SHP77 (cell line): ENCODE measurements at regions not wholly inside any gene's neighbourhood (a gene's known extent, or its start where the extent isn't known, plus 50 kb on each side); places are given as distances from the start of the nearest gene placed in this dataset.
A peak's percentile ranks its signal among the peaks of the same experiment; 100 is the strongest.
"Not testable (repeated sequence)": the region's sequence is repeated elsewhere in the genome, so short reads cannot be mapped to it uniquely, and the experiment has no call there.

Experiments
- DNase-seq, 2 experiments: peaks; one replicate each; lab custom pipeline; 2025; lab: John Stamatoyannopoulos, UW

DNA sequence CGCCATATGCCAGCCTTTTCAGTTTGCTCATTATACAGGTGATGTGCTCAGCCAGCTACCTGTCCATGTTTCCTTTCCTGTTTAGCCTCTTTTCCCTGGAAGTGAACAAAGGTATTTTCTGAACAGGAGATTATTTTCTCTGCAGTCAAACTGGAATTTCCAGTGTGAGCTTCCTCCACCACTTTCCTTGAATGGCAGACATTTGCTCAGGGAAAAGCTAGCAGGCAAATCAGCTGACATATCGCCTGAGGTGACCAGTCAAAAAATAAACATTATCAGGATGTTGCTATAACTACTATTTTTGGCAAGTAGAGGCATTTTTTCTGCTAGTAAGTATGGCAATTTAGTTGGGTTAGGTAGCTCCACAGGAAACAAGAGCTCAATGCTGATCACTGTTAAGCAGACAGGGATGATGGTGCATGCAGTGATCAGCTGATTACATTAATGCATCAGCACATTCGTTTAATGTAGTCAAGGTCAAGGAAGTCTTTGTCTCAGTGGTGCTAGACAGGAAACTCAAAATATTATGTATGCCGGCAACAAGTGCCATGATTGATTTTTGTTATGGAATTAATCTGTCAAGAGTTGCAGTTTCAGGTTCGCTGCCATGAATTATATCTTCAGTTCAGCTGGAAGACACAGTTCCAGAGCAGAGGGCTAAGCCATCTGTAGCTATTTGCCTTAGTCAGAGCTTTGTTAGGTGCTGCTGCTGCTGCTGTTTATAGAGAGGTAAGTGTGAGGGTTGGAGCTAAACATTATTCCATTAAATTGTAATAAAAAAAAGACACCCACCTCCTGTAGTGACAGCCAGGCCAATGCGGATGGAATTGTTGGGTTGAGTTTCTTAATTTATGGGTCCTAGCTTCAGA, 179.7 kb upstream of the ST6GALNAC5 start:
- no peak for DNase-seq

DNA sequence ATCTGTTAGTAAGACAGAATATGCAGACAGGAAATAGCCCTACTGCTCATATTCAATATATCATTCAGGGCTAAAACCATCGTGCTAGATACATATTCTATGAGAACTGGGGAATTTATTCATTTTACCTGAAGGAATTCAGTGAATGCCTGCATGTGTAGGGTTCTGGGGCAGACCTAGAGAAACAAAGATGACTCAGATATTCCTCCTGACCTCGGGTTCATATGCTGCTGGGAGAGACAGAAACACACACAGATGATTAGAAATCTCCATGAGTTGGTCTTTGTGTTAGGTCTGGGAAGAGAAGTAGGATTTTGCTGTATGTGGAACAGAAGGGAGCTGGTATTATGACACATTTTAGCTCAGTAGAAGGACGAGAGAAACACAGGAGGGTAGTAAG, 176.5 kb upstream of the ST6GALNAC5 start:
- DNase-seq: no peak

DNA sequence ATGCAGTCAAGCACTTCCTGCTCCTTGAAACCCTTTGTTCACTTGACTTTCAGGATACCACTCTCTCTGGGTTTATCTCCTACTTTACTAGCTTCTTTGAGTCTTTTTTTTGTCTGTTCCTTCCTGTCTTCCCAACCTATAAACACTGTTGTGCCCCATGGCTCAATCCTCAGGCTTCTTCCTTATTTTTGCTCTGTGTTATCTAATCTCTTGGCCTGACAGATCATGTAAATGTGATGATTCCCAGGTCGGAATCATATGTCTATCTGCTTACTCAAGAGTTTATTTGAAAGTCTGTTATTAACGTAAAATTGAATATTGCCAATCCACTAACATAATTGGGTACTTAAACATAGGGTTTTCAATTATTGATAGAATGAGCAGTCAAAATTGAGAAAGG, 171.7 kb upstream of the ST6GALNAC5 start:
- no peak for DNase-seq

DNA sequence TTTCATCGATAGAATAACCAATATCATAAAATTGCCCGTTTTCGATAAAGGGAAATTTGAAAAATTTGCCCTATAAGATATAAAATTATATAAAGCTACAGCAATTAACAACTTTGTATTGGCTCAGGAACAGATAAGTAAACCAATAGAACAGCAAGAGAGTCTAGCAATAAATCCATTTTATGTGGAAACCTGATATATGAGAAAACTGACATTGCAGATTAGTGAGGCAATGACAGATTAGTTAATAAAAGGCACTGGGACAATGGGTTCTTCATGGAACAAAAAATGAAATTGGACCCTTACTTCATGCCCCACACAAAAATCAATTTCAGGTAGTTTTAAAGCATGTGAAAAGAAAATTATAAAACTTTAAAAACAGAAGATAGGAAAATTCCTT, 169.9 kb upstream of the ST6GALNAC5 start:
- no peak for DNase-seq

DNA sequence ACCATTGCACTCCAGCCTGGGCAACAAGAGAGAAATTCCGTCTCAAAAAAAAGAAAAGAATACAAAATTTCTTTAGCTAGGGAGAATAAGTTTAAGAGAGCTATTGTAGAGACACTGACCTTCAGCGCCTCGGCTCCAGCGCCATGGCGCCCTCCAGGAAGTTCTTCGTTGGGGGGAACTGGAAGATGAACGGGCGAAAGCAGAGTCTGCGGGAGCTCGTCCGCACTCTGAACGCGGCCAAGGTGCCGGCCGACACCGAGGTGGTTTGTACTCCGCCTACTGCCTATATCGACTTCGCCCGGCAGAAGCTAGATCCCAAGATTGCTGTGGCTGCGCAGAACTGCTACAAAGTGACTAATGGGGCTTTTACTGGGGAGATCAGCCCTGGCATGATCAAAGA, 167.6 kb upstream of the ST6GALNAC5 start:
- not testable (repeated sequence) for DNase-seq

DNA sequence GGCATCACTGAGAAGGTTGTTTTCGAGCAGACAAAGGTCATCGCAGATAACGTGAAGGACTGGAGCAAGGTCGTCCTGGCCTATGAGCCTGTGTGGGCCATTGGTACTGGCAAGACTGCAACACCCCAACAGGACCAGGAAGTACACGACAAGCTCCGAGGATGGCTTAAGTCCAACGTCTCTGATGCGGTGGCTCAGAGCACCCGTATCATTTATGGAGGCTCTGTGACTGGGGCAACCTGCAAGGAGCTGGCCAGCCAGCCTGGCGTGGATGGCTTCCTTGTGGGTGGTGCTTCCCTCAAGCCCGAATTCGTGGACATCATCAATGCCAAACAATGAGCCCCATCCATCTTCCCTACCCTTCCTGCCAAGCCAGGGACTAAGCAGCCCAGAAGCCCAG, 167.1 kb upstream of the ST6GALNAC5 start:
- DNase-seq: not testable (repeated sequence)

DNA sequence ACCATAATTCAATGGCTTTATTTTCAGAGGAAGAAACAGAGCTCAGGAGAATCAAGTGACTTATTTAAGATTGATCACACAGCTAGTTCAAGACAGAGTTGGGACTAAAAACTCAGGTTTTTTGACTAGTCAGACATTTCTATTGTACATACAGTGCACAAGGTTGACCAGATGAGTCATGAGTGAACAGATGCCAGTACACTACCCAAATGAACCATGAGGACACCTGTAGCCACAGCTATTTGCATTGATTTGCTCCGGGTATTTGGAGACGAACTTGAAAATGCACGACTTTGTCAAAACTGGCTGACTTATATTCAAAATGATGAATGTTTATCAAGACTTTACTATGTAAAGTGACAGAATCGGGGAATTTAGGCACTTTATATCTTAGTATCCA, 161.7 kb upstream of the ST6GALNAC5 start:
- DNase-seq: no peak

DNA sequence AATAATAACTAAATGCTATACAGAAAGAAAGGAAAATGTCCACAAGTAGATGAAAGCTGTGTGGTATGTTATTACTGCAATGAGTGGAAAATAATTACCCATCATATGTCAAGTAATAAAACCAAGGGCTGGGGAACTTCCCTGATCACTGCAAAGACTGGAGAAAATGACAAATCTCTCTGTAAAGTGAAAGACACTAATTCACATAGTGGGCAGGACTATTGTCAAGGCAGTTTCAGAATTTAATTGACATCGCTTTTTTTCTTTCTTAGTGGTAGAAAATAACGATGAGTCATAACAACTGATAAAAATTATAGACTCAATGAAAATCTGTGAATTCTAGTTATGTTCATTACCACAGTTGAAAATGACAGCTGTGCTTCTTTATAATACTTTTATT, 153.7 kb upstream of the ST6GALNAC5 start:
- DNase-seq: no peak

DNA sequence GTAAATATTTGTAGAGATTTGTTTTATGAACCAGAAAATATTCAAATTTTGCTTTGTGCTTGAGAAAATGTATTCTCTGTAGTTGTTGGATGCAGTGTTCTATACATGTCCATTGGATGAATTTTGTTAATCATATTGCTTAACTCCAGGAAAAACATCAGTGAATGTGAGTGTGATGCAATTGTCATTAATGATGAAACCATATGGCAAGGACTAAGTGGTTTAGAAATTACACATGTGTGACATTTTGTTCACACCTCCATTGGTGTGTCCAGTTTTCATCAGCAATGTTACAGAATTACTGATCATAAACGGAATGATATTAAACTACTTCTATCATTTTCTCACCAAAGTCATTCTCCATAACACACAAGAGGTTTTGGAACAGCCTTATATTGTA, 151.8 kb upstream of the ST6GALNAC5 start:
- DNase-seq: no peak

DNA sequence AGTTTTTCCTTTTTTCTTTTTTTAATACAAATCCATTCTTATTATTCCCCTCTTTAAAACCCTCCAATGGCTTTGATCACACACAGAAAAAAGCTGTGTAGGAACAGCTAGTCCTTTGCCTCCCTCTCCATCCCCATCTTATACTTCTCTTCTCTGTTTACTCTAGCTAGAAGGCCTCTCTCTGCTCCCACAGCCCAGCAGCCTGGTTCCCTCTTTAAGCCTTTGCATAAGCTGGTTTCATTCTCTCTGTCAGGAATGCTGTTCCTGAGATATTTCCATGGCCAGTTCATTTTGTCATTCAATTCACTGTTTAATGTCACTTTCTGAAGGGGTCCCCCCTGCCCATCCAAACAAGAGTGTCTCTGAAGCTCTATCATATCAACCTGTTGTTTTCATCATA, 143.3 kb upstream of the ST6GALNAC5 start:
- DNase-seq: no peak

DNA sequence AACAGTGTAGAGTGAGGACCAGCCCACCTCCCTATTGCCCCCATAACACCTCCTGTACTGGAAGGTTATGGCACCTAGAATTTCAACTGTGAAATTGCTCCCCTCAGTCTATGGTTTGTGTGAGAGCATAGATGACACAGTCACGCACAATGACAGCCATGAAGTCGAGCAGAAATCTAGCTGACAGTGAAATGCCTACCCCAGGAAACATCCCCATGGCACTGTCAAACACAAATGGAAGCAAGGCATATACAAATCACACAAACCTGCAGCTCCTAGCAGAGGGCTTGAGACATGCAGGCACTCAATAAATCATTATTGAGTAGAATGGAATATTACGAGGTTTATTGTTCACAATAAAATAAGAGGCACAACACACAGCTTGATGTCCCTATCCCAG, 142.5 kb upstream of the ST6GALNAC5 start:
- no peak for DNase-seq

DNA sequence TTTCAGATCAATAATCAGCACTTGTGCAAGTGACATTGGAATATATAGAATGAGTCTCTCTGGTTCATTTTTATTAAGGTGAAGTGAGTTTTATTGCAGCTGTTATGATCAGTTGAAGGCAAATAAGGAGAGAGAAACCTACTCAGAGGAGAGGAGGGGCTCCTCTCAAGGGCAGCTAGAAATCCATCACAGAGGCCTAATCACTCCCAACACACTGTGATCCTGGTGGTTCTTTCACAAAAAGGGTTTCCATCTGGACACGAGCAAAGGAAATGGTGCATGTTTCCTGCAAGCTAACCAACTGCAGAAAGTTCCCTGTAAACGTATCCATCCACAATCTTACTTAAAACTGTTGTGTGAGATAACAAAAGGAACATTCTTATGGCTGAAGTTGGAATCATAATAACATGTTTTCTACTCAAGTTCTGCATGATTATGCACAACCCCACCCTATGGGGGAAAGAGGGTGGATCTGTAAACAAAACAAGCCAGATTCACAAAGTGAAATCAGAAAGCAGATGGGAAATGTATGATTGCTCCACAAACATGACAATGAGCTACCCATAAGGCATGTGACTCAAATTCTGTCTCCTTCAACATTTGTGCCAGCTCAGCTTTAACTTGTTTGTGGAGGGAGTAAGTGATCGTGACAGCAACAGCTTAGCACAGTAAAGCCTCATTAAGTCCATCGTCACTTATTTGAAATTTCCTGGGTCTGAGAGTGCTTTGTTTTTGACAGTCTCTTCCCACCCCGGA, 141.2 kb upstream of the ST6GALNAC5 start:
- DNase-seq: no peak

DNA sequence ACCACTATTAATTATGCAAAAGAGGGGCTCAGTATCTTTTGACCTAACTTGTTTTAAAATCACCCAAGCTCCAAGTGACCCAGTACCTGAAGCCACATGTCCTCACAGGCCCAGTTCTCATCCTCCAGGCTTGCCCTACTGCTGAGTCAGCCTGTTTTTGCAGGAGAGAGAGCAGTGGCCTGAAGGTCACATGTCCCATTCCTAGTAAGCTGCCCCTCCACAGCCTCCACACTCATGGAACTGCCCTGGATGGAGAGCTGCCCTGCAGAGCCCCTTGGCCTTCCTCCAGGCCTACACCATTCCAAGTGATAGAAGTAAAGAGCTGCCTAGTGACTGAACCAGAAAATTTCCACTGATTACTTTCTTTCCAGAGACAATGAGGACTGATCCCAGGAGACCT, 139.8 kb upstream of the ST6GALNAC5 start:
- DNase-seq: no peak

DNA sequence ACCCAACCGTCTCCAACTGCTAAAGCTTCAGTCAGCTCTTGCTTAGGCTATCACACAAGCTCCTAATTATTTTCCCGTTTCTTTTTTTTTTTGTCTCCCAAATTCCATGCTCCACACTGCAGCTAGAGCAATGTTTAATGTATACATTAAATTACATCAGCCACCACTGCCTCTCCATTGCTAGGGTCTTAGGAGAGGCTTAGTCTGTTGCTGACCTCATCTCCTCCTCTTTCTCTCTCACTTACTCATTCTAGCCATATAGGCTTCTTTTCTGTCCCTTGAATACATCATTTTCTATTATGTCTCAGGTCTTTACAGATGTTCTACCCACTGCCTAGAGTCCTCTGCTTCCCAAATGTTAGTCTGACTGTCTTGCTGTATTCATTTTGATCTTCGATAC, 138.1 kb upstream of the ST6GALNAC5 start:
- no peak for DNase-seq

DNA sequence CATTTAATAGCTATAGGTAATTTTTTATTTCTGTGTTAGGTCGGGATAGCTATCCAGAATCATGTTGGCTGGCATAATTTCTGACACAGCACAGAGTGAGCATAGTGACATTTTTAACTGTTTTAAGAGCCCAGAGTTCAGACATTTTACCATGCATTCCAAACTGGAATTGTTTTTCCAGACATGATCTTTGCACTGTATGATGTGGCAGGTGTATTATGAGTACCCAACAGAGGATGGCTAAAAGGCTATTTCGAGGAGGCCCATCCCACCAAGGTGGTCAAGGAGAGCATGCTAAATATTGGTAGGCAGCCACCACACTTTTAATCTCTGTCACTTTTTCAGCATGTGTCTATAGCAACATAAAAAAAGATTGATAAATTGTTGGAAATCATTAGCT, 137.3 kb upstream of the ST6GALNAC5 start:
- no peak for DNase-seq

DNA sequence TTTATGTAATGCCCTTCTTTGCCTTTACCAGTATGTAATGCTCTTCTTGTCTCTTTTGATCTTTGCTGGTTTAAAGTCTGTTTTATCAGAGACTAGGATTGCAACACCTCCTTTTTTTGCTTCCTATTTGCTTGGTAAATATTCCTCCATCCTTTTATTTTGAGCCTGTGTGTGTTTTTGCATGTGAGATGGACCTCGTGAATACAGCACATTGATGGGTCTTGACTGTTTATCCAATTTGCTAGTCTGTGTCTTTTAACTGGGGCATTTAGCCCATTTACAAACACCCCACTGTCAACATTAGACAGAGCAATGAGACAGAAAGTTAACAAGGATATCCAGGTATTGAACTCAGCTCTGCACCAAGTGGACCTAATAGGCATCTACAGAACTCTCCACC, 128.9 kb upstream of the ST6GALNAC5 start:
- not testable (repeated sequence) for DNase-seq

DNA sequence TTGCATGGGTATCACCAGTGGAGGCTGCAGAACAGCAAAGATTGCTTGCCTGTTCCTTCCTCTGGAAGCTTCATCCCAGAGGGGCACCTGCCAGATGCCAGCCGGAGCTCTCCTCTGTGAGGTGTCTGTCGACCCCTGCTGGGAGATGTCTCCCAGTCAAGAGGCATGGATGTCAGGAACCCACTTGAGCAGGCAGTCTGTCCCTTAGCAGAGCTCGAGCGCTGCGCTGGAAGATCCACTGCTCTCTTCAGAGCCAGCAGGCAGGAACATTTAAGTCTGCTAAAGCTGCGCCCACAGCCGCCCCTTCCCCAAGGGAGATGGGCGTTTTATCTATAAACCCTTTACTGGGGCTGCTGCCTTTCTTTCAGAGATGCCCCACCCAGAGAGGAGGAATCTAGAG, 126.3 kb upstream of the ST6GALNAC5 start:
- DNase-seq: not testable (repeated sequence)

DNA sequence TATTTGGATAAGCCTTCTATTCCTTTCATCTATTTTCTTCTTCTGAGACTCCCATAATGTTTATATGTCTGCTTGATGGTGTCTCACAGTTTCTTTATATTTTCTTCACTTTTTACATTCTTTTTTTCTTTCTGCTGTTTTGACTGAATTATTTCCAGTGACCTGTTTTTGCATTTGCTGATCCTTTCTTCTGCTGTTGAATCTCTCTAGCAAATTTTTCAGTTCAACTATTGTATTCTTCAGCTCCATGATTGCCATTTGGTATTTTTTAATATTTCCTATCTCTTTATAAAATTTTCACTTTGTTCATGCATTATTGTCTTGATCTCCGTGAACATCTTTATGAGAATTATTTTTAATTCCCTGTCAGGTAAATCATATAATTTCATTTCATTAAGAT, 122.3 kb upstream of the ST6GALNAC5 start:
- DNase-seq: no peak

DNA sequence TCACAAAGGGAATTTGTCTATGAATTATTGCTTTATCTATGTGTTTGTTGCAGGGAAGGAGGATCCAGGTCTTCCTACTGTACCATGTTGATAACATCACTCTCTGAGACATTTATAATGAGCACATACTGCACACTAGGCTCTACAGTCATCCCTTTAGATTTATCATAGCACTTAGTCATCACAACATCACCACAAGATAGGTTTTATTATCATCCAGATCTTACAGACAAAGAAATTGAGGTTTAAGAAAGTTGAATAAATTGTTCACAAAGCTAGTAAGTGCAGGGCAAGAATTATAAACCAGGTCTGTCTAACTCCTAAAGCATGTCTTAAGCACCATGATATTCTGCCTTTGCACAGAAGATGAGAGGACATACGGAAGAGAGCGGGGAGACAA, 121.1 kb upstream of the ST6GALNAC5 start:
- no peak for DNase-seq

DNA sequence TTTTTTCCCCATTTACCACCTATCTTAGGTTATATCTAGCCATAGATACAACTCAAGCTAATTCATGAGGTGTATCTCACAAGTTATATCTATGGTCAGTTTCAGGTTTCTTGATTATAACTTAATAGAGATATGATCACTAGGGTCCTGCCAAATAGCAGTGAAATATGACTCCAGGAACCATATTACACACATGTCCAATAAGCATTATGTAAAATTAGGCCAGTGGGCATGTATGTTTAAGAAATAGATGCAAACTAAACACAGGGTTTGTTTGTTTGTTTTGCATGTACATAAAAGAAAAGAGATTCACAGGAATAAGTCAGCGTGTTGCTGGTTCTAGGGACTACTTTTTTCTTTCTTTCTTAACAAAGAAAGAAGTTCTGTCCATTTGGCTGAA, 112.5 kb upstream of the ST6GALNAC5 start:
- DNase-seq: no peak

DNA sequence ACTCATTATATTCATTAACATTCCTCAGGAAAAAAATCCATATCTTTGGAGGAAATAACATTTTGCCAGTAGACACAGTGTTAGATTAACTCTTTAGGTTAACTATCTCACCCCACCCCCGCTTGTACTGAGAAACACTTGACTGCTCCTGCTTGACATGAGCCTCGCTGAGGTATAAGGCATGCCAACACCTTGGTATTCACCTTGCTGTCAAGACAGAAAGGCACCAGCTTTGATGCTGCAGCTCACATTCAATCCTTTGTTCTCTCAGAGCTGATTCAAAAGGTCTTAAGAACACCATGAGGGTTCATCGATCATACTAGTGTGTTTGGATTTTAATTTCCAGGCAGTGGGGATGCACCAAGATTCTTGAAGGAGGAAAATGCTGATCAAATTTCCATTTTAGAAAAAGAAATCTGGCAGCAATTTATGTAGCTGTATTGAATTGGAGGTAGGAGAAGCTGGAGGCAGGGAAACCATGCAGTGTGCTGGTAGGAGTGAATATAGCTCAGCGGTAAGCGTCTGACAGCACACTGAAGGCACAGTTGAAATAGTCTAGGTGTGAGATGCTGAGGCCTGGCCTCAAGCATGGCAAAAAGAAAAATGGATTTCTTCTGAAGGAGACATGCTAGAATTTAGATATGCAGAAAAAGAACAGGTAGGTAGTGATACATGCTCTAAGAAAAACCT, 108.0 kb upstream of the ST6GALNAC5 start:
- DNase-seq: no peak

DNA sequence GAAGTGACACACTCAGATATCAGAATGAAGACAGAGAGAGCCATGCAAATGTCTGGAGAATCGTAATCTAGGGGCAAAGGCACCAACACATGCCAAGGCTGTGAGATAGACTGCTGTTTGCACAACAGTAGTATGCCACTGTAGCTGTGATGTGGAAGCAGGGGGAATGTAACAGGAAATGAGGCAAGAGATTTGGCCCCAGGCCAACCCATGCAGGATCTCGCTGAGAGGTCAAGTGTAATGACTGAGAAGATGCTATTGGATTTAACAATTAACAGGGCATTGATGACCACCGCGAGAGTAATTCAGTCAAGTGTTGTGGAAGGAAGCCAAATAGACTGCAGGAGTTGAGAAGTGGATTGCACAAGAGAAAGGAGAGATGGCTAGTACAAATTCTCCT, 107.3 kb upstream of the ST6GALNAC5 start:
- DNase-seq: peak; percentile 43 to 56

DNA sequence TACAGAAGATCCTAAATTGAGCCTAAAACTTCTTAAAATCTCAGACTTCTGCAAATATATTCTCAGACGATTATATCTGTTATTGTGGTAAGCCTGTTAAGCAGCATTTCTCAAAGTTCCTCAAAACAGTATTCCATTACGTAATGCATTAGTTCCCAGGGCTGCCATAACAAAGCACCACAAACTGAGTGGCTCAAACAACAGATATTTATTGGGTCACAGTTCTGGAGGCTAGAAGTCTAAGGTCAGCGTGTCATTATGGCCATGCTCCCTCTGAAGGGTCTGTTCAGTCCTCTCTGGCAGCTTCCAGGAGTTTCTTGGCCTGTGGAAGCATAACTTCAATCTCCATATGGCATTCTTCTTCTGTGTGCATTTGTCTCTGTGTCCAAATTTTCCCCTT, 103.5 kb upstream of the ST6GALNAC5 start:
- no peak for DNase-seq
